ENCODE measurements at regions not wholly inside any gene's neighbourhood (a gene's known extent, or its start where the extent isn't known, plus 50 kb on each side); places are given as distances from the start of the nearest gene placed in this dataset.

DNA sequence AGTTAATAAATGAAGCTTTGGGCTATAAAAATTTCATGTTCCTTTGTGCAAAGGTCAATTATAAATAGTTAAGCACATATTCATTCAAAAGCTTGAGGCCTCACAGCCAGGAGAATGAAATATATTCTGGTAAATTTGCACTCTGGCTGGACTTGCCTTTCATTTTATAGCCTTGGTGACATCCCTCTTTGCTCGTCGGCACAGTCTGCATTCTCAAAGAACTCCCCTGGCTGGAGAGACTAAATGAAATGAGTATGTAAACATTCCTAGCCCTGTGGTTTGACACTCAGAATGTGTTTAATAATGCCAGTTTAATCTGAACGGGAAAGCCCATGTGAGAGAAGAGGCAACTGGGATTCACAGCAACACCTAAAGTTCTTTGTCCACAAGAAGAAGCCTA, 285.6 kb downstream of the BRINP1 start:
- no peak for TF ChIP-seq CTCF (IDR thresholded peaks at IDR 0.05; ENCODE audit: low read depth, low read length, missing control alignments)
- DNase-seq (ENCODE audit: low read depth): no peak
- no peak overlapping the region for H3K4me3 ChIP-seq (ENCODE audit: low read depth, low read length)

GRCh38 chr9:119086590-119086989, 282.6 kb downstream of the BRINP1 start:
- no peak for DNase-seq (ENCODE audit: low read depth)
- no peak overlapping the region for H3K4me3 ChIP-seq (ENCODE audit: low read depth, low read length)
- no peak for TF ChIP-seq CTCF (IDR thresholded peaks at IDR 0.05; ENCODE audit: low read depth, low read length, missing control alignments)

- TF ChIP-seq CTCF (IDR thresholded peaks at IDR 0.05; ENCODE audit: low read depth, low read length, missing control alignments): no peak
- H3K4me3 ChIP-seq (ENCODE audit: low read depth, low read length): no peak overlapping the region
- DNase-seq (ENCODE audit: low read depth): no peak
Measured at GRCh38 chr9:119088002-119088547, 281.2 kb downstream of the BRINP1 start.

DNA sequence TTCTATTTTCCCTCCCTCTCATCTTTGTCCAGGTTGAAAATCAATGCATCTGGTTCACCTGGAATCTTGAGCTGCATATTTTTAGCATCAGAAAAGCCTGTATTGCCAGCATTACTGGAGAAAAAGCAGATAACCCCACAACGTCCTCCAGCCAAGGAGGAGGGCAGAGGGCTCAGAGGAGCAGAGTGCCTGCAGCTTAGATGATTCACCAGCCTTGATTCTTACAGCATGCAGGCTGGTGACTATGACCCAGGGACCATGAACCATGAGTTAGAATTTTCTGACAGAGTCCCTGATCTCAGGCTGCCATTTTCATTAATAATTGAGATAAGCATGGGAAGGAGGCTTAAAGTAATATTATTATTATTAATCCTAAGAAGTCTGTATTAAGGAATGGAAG, 278.2 kb downstream of the BRINP1 start:
- DNase-seq (ENCODE audit: low read depth): no peak
- TF ChIP-seq CTCF (IDR thresholded peaks at IDR 0.05; ENCODE audit: low read depth, low read length, missing control alignments): no peak
- no peak overlapping the region for H3K4me3 ChIP-seq (ENCODE audit: low read depth, low read length)

- TF ChIP-seq CTCF (IDR thresholded peaks at IDR 0.05; ENCODE audit: low read depth, low read length, missing control alignments): no peak
- no peak for DNase-seq (ENCODE audit: low read depth)
Measured at GRCh38 chr9:119092125-119092524, 277.1 kb downstream of the BRINP1 start.

DNA sequence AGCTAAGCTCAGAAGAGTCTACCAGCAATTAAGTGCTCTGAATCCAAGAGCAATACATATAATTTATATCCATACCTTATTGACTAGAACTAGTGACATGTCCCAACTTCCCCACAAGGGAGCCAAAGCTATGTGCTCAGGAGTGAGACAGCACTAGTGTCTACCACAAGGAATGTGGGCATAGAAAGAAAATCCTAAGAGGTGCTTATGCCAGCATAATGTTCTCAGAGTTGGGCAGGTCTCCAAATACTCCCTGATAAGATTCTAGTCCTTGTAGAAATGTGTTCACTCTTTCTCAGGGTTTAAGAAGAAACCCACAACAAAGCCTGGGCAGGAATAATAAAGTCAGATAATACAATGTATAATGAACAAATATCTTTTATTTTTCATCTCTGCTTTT, 275.1 kb downstream of the BRINP1 start:
- no peak for DNase-seq (ENCODE audit: low read depth)
- H3K4me3 ChIP-seq (ENCODE audit: low read depth, low read length): no peak overlapping the region
- TF ChIP-seq CTCF (IDR thresholded peaks at IDR 0.05; ENCODE audit: low read depth, low read length, missing control alignments): no peak

More at GRCh38 chr9:119092125-119092524, 277.1 kb downstream of the BRINP1 start:
- no peak overlapping the region for H3K4me3 ChIP-seq (ENCODE audit: low read depth, low read length)

DNA sequence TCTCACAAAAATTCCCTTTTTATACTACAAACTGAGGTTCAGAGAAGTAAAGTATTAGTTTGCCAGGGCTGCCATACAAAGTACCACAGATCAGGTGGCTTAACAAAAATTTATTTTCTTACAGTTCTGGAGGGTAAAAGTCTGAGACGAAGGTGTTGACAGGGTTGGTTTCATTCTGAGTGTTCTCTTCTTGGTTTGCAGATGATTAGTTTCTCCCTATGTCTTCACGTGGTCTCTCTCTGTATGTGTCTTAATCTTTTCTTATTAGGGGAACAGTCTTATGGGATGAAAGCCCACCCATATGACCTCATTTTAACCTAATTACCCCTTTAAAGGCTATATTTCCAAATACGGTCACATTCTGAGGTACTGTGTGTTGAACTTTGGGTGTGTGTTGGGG, 274.2 kb downstream of the BRINP1 start:
- DNase-seq (ENCODE audit: low read depth): no peak
- no peak for TF ChIP-seq CTCF (IDR thresholded peaks at IDR 0.05; ENCODE audit: low read depth, low read length, missing control alignments)
- no peak overlapping the region for H3K4me3 ChIP-seq (ENCODE audit: low read depth, low read length)
